ENCODE measurements at regions not wholly inside any gene's neighbourhood (a gene's known extent, or its start where the extent isn't known, plus 50 kb on each side); places are given as distances from the start of the nearest gene placed in this dataset.

DNA sequence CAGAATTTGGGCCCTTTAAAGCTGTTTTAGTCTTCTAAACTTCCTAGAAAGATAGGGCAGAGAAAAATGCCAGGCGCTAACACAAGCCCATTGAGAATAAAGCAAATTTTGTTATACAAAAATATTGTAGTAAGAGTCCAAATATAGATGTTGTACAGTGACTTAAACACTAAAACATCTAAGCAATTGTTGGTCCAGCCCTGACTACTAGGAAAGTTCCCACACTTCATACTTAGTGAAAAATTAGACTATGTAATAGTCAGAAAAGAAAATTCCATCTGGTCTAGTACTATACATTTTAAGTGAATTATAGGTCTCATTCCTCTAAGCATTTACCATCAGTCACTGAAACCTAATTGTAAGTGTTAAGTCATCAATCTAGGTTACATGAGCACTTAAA is 1518.3 kb upstream of the SLC10A2 start:
- Histone ChIP-seq H3K4me1 (ENCODE audit: control insufficient read depth in 1 of 2, insufficient read depth in 1 of 2, low read depth in 1 of 2, low read length in 1 of 2) (no peaks in the 10 kb centered on the region), H3K27ac (no peak overlapping the region), H3K27me3 (no peaks in the 10 kb centered on the region), H3K9me3 (no peaks in the 10 kb centered on the region), H3K36me3 (no peaks in the 10 kb centered on the region), H3K4me3 (ENCODE audit: low read depth in 1 of 2, low read length in 1 of 2) (no peak overlapping the region)
- no peak for TF ChIP-seq CTCF (IDR thresholded peaks at IDR 0.05)

DNA sequence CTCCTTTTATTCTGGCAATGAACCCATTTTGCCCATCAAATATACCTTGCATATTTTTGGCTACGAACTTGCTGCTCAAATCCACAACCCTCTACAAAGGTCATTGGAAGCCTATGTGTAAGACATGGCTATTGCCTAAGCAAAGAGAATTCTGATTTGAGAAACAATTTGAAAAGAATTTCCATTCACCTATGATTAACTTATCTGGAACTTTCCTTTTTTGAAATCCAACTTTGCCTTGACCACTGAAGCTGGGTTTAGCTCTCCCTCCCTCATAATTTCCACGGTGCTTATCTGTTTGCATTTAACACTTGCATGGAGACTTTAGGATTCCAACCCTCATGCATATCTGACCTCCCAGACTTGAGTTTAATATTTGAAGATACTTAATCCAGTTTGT is 1514.7 kb upstream of the SLC10A2 start:
- TF ChIP-seq CTCF (IDR thresholded peaks at IDR 0.05): no peak
- Histone ChIP-seq H3K9me3 (no peaks in the 10 kb centered on the region), H3K36me3 (no peaks in the 10 kb centered on the region), H3K27ac (no peak overlapping the region), H3K4me3 (ENCODE audit: low read depth in 1 of 2, low read length in 1 of 2) (no peak overlapping the region), H3K4me1 (ENCODE audit: control insufficient read depth in 1 of 2, insufficient read depth in 1 of 2, low read depth in 1 of 2, low read length in 1 of 2) (no peaks in the 10 kb centered on the region), H3K27me3 (no peaks in the 10 kb centered on the region)

- H3K27me3 ChIP-seq: no peaks in the 10 kb centered on the region
- no peaks in the 10 kb centered on the region for H3K36me3 ChIP-seq
- H3K4me3 ChIP-seq (ENCODE audit: low read depth in 1 of 2, low read length in 1 of 2): no peak overlapping the region
- no peak overlapping the region for H3K27ac ChIP-seq
- H3K9me3 ChIP-seq: no peaks in the 10 kb centered on the region
- no peak for TF ChIP-seq CTCF (IDR thresholded peaks at IDR 0.05)
- no peaks in the 10 kb centered on the region for H3K4me1 ChIP-seq (ENCODE audit: control insufficient read depth in 1 of 2, insufficient read depth in 1 of 2, low read depth in 1 of 2, low read length in 1 of 2)
Measured at GRCh38 chr13:104577071-104577815, 1511.0 kb upstream of the SLC10A2 start.

DNA sequence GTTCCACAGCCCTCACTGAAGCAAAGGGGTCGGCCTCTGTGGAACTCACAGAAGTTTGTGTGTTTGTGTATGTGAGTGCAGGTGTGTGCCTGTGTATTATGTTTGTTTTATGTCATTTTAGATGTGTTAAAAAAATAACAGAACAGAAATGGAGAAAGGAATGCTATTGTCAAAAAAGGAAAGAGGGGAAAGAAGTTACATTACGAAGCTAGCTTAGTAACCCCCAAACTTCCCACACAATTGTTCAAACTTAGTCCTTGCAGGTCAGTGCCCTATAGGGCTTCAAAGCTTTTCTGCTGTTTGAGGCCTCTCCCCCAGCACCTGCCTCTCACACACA is 1505.6 kb upstream of the SLC10A2 start:
- Histone ChIP-seq H3K9me3 (no peaks in the 10 kb centered on the region), H3K27ac (no peak overlapping the region), H3K4me3 (ENCODE audit: low read depth in 1 of 2, low read length in 1 of 2) (no peak overlapping the region), H3K4me1 (ENCODE audit: control insufficient read depth in 1 of 2, insufficient read depth in 1 of 2, low read depth in 1 of 2, low read length in 1 of 2) (no peaks in the 10 kb centered on the region), H3K36me3 (no peaks in the 10 kb centered on the region), H3K27me3 (no peaks in the 10 kb centered on the region)
- TF ChIP-seq CTCF (IDR thresholded peaks at IDR 0.05): no peak

- Histone ChIP-seq H3K9me3 (no peaks in the 10 kb centered on the region), H3K36me3 (no peaks in the 10 kb centered on the region), H3K27me3 (no peaks in the 10 kb centered on the region), H3K4me1 (ENCODE audit: control insufficient read depth in 1 of 2, insufficient read depth in 1 of 2, low read depth in 1 of 2, low read length in 1 of 2) (no peaks in the 10 kb centered on the region), H3K4me3 (ENCODE audit: low read depth in 1 of 2, low read length in 1 of 2) (no peak overlapping the region), H3K27ac (no peak overlapping the region)
- TF ChIP-seq CTCF (IDR thresholded peaks at IDR 0.05): no peak
Measured at GRCh38 chr13:104571161-104571892, 1505.1 kb upstream of the SLC10A2 start.

All from neutrophil (primary cell).